IMR-90 (cell line): ENCODE measurements at regions not wholly inside any gene's neighbourhood (a gene's known extent, or its start where the extent isn't known, plus 50 kb on each side); places are given as distances from the start of the nearest gene placed in this dataset.
A peak's percentile ranks its signal among the peaks of the same experiment; 100 is the strongest.

Experiments
- ATAC-seq: fragments of 200-7000 bp; cut with Tn5 transposase; 2 replicates; pipeline ENCODE4 v1.9.1; 2020; ENCODE audit warnings: low read depth, mild to moderate bottlenecking, moderate library complexity
- BruUV-seq: library from RNA; stranded (reverse); fragments of 400-500 nt; replicated peaks from 2 replicates; lab custom pipeline; 2021; lab: Mats Ljungman, UMichigan
- CTCF ChIA-PET: fragments of 300-600 bp; formaldehyde crosslinking; extraction: SDS; loops from one replicate; lab custom pipeline; 2021; ENCODE audit warnings: antibody characterized with exemption; lab: Yijun Ruan, JAX
- POLR2A ChIA-PET: fragments of 300-600 bp; sonication (Branson Sonifier 250); formaldehyde crosslinking; loops from one replicate; lab custom pipeline; 2022; ENCODE audit warnings: antibody characterized with exemption; ENCODE audit not compliant: unreplicated experiment; lab: Charles Lee
- DNase-seq: peaks from one replicate; pipeline ENCODE4 v3.0.0; 2013
- H2AFZ ChIP-seq: replicated peaks from 2 replicates; pipeline ENCODE3; 2013; ENCODE audit warnings: low read length, mild to moderate bottlenecking; ENCODE audit not compliant: poor library complexity
- H2AK5ac ChIP-seq: 2 replicates; pipeline ENCODE4 v1.6.1; 2013; ENCODE audit warnings: low read depth, low read length, inconsistent platforms
- H2AK9ac ChIP-seq: replicated peaks from 2 replicates; pipeline ENCODE3; 2013; ENCODE audit warnings: mild to moderate bottlenecking, low read depth, low read length, moderate library complexity; ENCODE audit not compliant: poor library complexity
- H2BK120ac ChIP-seq: 2 replicates; pipeline ENCODE4 v1.6.1; 2013; ENCODE audit warnings: low read depth, low read length, inconsistent platforms
- H2BK15ac ChIP-seq: 3 replicates; pipeline ENCODE4 v1.6.1; 2013; ENCODE audit warnings: low read depth, low read length, inconsistent platforms
- H2BK20ac ChIP-seq: 2 replicates; pipeline ENCODE4 v1.6.1; 2013; ENCODE audit warnings: low read depth, mild to moderate bottlenecking, inconsistent platforms, low read length, moderate library complexity
- H2BK5ac ChIP-seq: 2 replicates; pipeline ENCODE4 v1.6.1; 2013; ENCODE audit warnings: mild to moderate bottlenecking, low read depth, low read length, inconsistent platforms; ENCODE audit not compliant: poor library complexity, severe bottlenecking
- H3K14ac ChIP-seq: replicated peaks from 2 replicates; pipeline ENCODE4 v1.6.1; 2013; ENCODE audit warnings: low read depth, low read length, inconsistent platforms
- H3K18ac ChIP-seq: 2 replicates; pipeline ENCODE4 v1.6.1; 2013; ENCODE audit warnings: low read depth, low read length, control low read depth
- H3K23ac ChIP-seq: 2 replicates; pipeline ENCODE4 v1.6.1; 2013; ENCODE audit warnings: low read depth, low read length, inconsistent platforms
- H3K27ac ChIP-seq: 2 replicates; pipeline ENCODE4 v1.5.1; 2013; ENCODE audit warnings: mild to moderate bottlenecking, control low read depth, low read length; ENCODE audit not compliant: insufficient read depth
- H3K27me3 ChIP-seq: 2 replicates; pipeline ENCODE4 v1.6.1; 2013; ENCODE audit warnings: low read length; ENCODE audit not compliant: control insufficient read depth, insufficient read depth
- H3K36me3 ChIP-seq: 2 replicates; pipeline ENCODE4 v1.6.1; 2013; ENCODE audit warnings: low read length, mixed read lengths; ENCODE audit not compliant: control insufficient read depth, insufficient read depth
- H3K4ac ChIP-seq: 2 replicates; pipeline ENCODE4 v1.6.1; 2013; ENCODE audit warnings: low read depth, low read length, inconsistent platforms
- H3K4me1 ChIP-seq: 2 replicates; pipeline ENCODE4 v1.6.1; 2013; ENCODE audit warnings: low read length, mixed read lengths; ENCODE audit not compliant: control insufficient read depth, insufficient read depth
- H3K4me2 ChIP-seq: 2 replicates; pipeline ENCODE4 v1.6.1; 2013; ENCODE audit warnings: low read depth, mild to moderate bottlenecking, control low read depth, low read length, moderate library complexity
- H3K4me3 ChIP-seq: 2 replicates; pipeline ENCODE4 v1.5.1; 2013; ENCODE audit warnings: low read depth, mild to moderate bottlenecking, control low read depth, low read length, moderate library complexity; ENCODE audit not compliant: insufficient read depth
- H3K56ac ChIP-seq: 2 replicates; pipeline ENCODE4 v1.6.1; 2013; ENCODE audit warnings: low read length, inconsistent platforms; ENCODE audit not compliant: insufficient read depth; ENCODE audit errors: extremely low read depth
- H3K79me1 ChIP-seq, 2 experiments: 2 replicates each; pipeline ENCODE4 v1.6.1; 2013; ENCODE audit warnings: low read length in 2 of 2, inconsistent platforms in 1 of 2, low read depth in 1 of 2
- H3K9ac ChIP-seq: 2 replicates; pipeline ENCODE4 v1.6.1; 2013; ENCODE audit warnings: low read depth, low read length, control low read depth
- H3K9me1 ChIP-seq: 2 replicates; pipeline ENCODE4 v1.6.1; 2013; ENCODE audit warnings: low read length, inconsistent platforms; ENCODE audit not compliant: insufficient read depth
- H3K9me3 ChIP-seq: 2 replicates; pipeline ENCODE4 v1.6.1; 2013; ENCODE audit warnings: low read length; ENCODE audit not compliant: control insufficient read depth, insufficient read depth
- H4K20me1 ChIP-seq: 2 replicates; pipeline ENCODE4 v1.6.1; 2013; ENCODE audit warnings: low read length, inconsistent platforms; ENCODE audit not compliant: insufficient read depth
- H4K5ac ChIP-seq: 2 replicates; pipeline ENCODE4 v1.6.1; 2013; ENCODE audit warnings: mild to moderate bottlenecking, low read depth, low read length, control low read depth
- H4K8ac ChIP-seq, 2 experiments: 2 replicates each; pipeline ENCODE4 v1.6.1; 2013; ENCODE audit warnings: low read depth in 2 of 2, low read length in 2 of 2, control low read depth in 1 of 2, inconsistent platforms in 1 of 2
- H4K91ac ChIP-seq: 2 replicates; pipeline ENCODE4 v1.6.1; 2013; ENCODE audit warnings: low read depth, low read length, inconsistent platforms; ENCODE audit not compliant: insufficient read depth
- BHLHE40 ChIP-seq: fragments of 150-350 bp; IDR thresholded peaks from 2 replicates; pipeline ENCODE4 v1.6.1; 2016; ENCODE audit warnings: mild to moderate bottlenecking, low read depth, low read length
- CEBPB ChIP-seq: IDR thresholded peaks from 2 replicates; pipeline ENCODE4 v1.6.1; 2012; ENCODE audit warnings: low read depth, low read length, improper control_type of control experiment
- CHD1 ChIP-seq: IDR thresholded peaks from 2 replicates; pipeline ENCODE4 v1.6.1; 2012; ENCODE audit warnings: low read depth, low read length, improper control_type of control experiment
- FOS ChIP-seq: fragments of 150-350 bp; IDR thresholded peaks from 2 replicates; pipeline ENCODE4 v1.6.1; 2016; ENCODE audit warnings: low read depth, low read length
- MAFK ChIP-seq: IDR thresholded peaks from 2 replicates; pipeline ENCODE4 v1.6.1; 2012; ENCODE audit warnings: low read depth, low read length, improper control_type of control experiment
- MAZ ChIP-seq: IDR thresholded peaks from 2 replicates; pipeline ENCODE4 v1.6.1; 2012; ENCODE audit warnings: low read depth, mild to moderate bottlenecking, low read length, improper control_type of control experiment, moderate library complexity, borderline replicate concordance
- MXI1 ChIP-seq: IDR thresholded peaks from 2 replicates; pipeline ENCODE4 v1.6.1; 2012; ENCODE audit warnings: low read depth, mild to moderate bottlenecking, low read length, moderate library complexity, borderline replicate concordance
- NFE2L2 ChIP-seq: fragments of 150-350 bp; IDR thresholded peaks from 2 replicates; pipeline ENCODE4 v1.6.1; 2016; ENCODE audit warnings: low read depth, mild to moderate bottlenecking, low read length
- POLR2A ChIP-seq: IDR thresholded peaks from 2 replicates; pipeline ENCODE4 v1.6.1; 2012; ENCODE audit warnings: mild to moderate bottlenecking, low read depth, low read length
- RAD21 ChIP-seq: IDR thresholded peaks from 2 replicates; pipeline ENCODE4 v1.6.1; 2012; ENCODE audit warnings: low read length, improper control_type of control experiment
- RCOR1 ChIP-seq: IDR thresholded peaks from 2 replicates; pipeline ENCODE4 v1.6.1; 2012; ENCODE audit warnings: mild to moderate bottlenecking, low read length, improper control_type of control experiment; ENCODE audit not compliant: insufficient replicate concordance
- RFX5 ChIP-seq: IDR thresholded peaks from 2 replicates; pipeline ENCODE4 v1.8.0; 2012; ENCODE audit warnings: low read depth, mild to moderate bottlenecking, low read length, moderate library complexity
- WGBS, 2 experiments: methylation state at CpG; one replicate each; pipeline versions ENCODE4 v1.1.5 to v1.1.7; 2013; ENCODE audit warnings: missing lambda C conversion rate in 2 of 2; ENCODE audit not compliant: insufficient read length in 1 of 2; ENCODE audit errors: extremely low coverage in 2 of 2; 5-methylcytosine and 5-hydroxymethylcytosine counted together
- dilution Hi-C: fragments of 300-500 bp; cut with HindIII; formaldehyde crosslinking; loops from one replicate; pipeline ENCODE4 v1.14.3; 2018; ENCODE audit warnings: low sequenced_read_pairs; ENCODE audit not compliant: unreplicated experiment
- in situ Hi-C: fragments of 300-500 bp; cut with MboI; formaldehyde crosslinking; loops from 3 replicates; pipeline ENCODE4 v1.14.3; 2019; ENCODE audit warnings: low sequenced_read_pairs, inconsistent platforms, mixed read lengths
- intact Hi-C: fragments of 100-400 bp; cut with micrococcal nuclease; formaldehyde crosslinking; loops from 2 replicates; pipeline ENCODE4 v1.10.0; 2022
- TF ChIP-seq, protein P1 (sequence below): conservative IDR thresholded peaks from 2 replicates; pipeline ENCODE4 v1.5.1; 2012; ENCODE audit warnings: mild to moderate bottlenecking, low read depth, low read length, improper control_type of control experiment
- TF ChIP-seq, protein P2 (sequence below): fragments of 150-350 bp; IDR thresholded peaks from 2 replicates; pipeline ENCODE4 v1.6.1; 2016; ENCODE audit warnings: low read depth, mild to moderate bottlenecking, low read length, moderate library complexity, borderline replicate concordance
- TF ChIP-seq, protein P3 (sequence below): fragments of 150-350 bp; IDR thresholded peaks from 2 replicates; pipeline ENCODE4 v1.6.1; 2017; ENCODE audit warnings: mild to moderate bottlenecking, antibody characterized with exemption, low read length, low read depth

DNA sequence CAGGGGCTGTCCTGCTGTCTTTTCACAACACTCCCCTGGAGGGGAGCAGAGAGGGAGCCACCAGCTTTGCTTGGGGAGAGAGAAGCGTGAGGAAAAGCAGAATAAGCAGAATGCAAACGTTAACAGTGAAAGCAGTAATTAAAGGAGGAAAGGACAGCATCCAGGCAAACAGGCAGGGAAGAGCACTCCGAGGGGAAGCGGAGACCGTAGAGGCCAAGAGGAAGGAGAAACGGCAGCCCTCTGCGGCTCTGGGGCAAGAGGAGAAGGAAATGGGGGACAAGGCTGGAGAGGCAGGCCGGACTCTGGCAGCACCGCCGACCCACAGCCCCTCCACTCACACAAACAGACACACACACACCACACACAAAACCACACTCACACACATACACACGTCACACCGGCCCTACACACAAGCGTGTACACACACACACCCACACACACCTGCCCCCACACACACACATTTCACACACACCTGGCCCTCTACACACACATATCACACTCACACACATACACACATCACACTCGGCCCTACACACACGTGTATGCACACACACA lies 449.8 kb downstream of the SOX6 start:
- no peak overlapping the region for H3K23ac ChIP-seq
- H3K36me3 ChIP-seq = no peaks in the 10 kb centered on the region
- no peak overlapping the region for H3K4me3 ChIP-seq
- H4K20me1 ChIP-seq = no peaks in the 10 kb centered on the region
- no peak overlapping the region for H4K5ac ChIP-seq
- no peaks in the 10 kb centered on the region for H3K79me1 ChIP-seq
- no peak for ATAC-seq
- POLR2A ChIA-PET = no interaction called here
- no peak overlapping the region for H3K56ac ChIP-seq
- dilution Hi-C loops (no loop called here), intact Hi-C loops (no loop called here), in situ Hi-C loops (no loop called here)
- no peak overlapping the region for H2BK120ac ChIP-seq
- no peak overlapping the region; the same call in 2 of the 3 replicates for H2BK15ac ChIP-seq
- H3K4me2 ChIP-seq = no peak overlapping the region
- peaks cover 13% of the 10 kb centered on the region for H3K9me1 ChIP-seq
- H2AK5ac ChIP-seq = peak overlapping the region; percentile 89; the same call in 1 of the 2 replicates
- H3K27ac ChIP-seq = no peak overlapping the region
- 72% methylated on average over 4 of the region's 15 CpGs; no CpG with 5 or more reads in 1 of the 2 experiments for WGBS, 2 experiments
- no peak overlapping the region for H2AFZ ChIP-seq
- peaks cover 2% of the 10 kb centered on the region; the same call in 1 of the 2 replicates for H3K4me1 ChIP-seq
- TF ChIP-seq POLR2A (no peak), BHLHE40 (no peak), NFE2L2 (no peak), RCOR1 (no peak), RAD21 (no peak), CEBPB (no peak), RFX5 (no peak), MAFK (no peak), MXI1 (no peak), CHD1 (no peak), FOS (no peak), MAZ (no peak)
- TF ChIP-seq, protein P1, sequence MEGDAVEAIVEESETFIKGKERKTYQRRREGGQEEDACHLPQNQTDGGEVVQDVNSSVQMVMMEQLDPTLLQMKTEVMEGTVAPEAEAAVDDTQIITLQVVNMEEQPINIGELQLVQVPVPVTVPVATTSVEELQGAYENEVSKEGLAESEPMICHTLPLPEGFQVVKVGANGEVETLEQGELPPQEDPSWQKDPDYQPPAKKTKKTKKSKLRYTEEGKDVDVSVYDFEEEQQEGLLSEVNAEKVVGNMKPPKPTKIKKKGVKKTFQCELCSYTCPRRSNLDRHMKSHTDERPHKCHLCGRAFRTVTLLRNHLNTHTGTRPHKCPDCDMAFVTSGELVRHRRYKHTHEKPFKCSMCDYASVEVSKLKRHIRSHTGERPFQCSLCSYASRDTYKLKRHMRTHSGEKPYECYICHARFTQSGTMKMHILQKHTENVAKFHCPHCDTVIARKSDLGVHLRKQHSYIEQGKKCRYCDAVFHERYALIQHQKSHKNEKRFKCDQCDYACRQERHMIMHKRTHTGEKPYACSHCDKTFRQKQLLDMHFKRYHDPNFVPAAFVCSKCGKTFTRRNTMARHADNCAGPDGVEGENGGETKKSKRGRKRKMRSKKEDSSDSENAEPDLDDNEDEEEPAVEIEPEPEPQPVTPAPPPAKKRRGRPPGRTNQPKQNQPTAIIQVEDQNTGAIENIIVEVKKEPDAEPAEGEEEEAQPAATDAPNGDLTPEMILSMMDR = no peak
- TF ChIP-seq, protein P2, sequence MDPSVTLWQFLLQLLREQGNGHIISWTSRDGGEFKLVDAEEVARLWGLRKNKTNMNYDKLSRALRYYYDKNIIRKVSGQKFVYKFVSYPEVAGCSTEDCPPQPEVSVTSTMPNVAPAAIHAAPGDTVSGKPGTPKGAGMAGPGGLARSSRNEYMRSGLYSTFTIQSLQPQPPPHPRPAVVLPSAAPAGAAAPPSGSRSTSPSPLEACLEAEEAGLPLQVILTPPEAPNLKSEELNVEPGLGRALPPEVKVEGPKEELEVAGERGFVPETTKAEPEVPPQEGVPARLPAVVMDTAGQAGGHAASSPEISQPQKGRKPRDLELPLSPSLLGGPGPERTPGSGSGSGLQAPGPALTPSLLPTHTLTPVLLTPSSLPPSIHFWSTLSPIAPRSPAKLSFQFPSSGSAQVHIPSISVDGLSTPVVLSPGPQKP = no peak
- TF ChIP-seq, protein P3, sequence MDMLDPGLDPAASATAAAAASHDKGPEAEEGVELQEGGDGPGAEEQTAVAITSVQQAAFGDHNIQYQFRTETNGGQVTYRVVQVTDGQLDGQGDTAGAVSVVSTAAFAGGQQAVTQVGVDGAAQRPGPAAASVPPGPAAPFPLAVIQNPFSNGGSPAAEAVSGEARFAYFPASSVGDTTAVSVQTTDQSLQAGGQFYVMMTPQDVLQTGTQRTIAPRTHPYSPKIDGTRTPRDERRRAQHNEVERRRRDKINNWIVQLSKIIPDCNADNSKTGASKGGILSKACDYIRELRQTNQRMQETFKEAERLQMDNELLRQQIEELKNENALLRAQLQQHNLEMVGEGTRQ = no peak
- no TSS peak for BruUV-seq
- H2AK9ac ChIP-seq = peak overlapping the region; percentile 42
- DNase-seq = no peak
- H4K91ac ChIP-seq = no peak overlapping the region
- no peak overlapping the region for H3K18ac ChIP-seq
- H4K8ac ChIP-seq = no peak overlapping the region; a peak in 1 of 4 replicates
- 0 out of 2 replicates have a peak overlapping the region, but pooled peaks have one; percentile 29 for H3K4ac ChIP-seq
- no peak overlapping the region for H2BK20ac ChIP-seq
- H2BK5ac ChIP-seq = peak overlapping the region; percentile 72
- H3K27me3 ChIP-seq = no peaks in the 10 kb centered on the region; the same call in 1 of the 2 replicates
- CTCF ChIA-PET = interaction anchor here (0.5 kb wide), 1 partner anchor 366 kb away, joined by 3 read pairs; no protein-coding TSS in a partner anchor
- H3K9ac ChIP-seq = no peak overlapping the region
- no peak overlapping the region; the same call in 1 of the 2 replicates for H3K14ac ChIP-seq
- H3K9me3 ChIP-seq = no peaks in the 10 kb centered on the region
